Fibroblast of villous mesenchyme (primary cell): ENCODE measurements at regions not wholly inside any gene's neighbourhood (a gene's known extent, or its start where the extent isn't known, plus 50 kb on each side); places are given as distances from the start of the nearest gene placed in this dataset.

Experiments
- DNase-seq: peaks from one replicate; pipeline ENCODE4 v3.0.0-alpha.2; 2010; ENCODE audit warnings: low read depth
- H3K4me3 ChIP-seq: 2 replicates; pipeline ENCODE4 v1.5.1; 2011; ENCODE audit warnings: low read depth, mild to moderate bottlenecking, low read length
- CTCF ChIP-seq: IDR thresholded peaks from 2 replicates; pipeline ENCODE4 v1.5.1; 2012; ENCODE audit warnings: low read depth, mild to moderate bottlenecking, low read length; ENCODE audit not compliant: insufficient read depth

- no peak for DNase-seq
- TF ChIP-seq CTCF = no peak
- H3K4me3 ChIP-seq = no peak overlapping the region
These were observed 52.6 kb upstream of the JUN start for GRCh38 chr1:58836408-58836807.

GRCh38 chr1:58837886-58838285, 54.0 kb upstream of the JUN start:
- DNase-seq = no peak
- no peak for TF ChIP-seq CTCF
- no peak overlapping the region for H3K4me3 ChIP-seq

GRCh38 chr1:58839147-58839795, 55.4 kb upstream of the JUN start:
- no peak overlapping the region for H3K4me3 ChIP-seq
- no peak for DNase-seq
- no peak for TF ChIP-seq CTCF

- H3K4me3 ChIP-seq = no peak overlapping the region
- no peak for DNase-seq
- no peak for TF ChIP-seq CTCF
These were observed 56.3 kb upstream of the JUN start for GRCh38 chr1:58839846-58840835.

- TF ChIP-seq CTCF = peak; percentile 39
- H3K4me3 ChIP-seq = no peak overlapping the region
- no peak for DNase-seq
These were observed 57.6 kb upstream of the JUN start for GRCh38 chr1:58841455-58841854.

GRCh38 chr1:58842941-58843340, 59.1 kb upstream of the JUN start:
- no peak overlapping the region for H3K4me3 ChIP-seq
- no peak for DNase-seq
- no peak for TF ChIP-seq CTCF
